GM19351 (cell line): ENCODE measurements at regions not wholly inside any gene's neighbourhood (a gene's known extent, or its start where the extent isn't known, plus 50 kb on each side); places are given as distances from the start of the nearest gene placed in this dataset.
A peak's percentile ranks its signal among the peaks of the same experiment; 100 is the strongest.

Experiments used
- ATAC-seq: cut with Tn5 transposase; IDR thresholded peaks from one replicate; pipeline ENCODE4 v1.9.1; 2021; ENCODE audit warnings: mild to moderate bottlenecking, moderate library complexity; ENCODE audit not compliant: unreplicated experiment

DNA sequence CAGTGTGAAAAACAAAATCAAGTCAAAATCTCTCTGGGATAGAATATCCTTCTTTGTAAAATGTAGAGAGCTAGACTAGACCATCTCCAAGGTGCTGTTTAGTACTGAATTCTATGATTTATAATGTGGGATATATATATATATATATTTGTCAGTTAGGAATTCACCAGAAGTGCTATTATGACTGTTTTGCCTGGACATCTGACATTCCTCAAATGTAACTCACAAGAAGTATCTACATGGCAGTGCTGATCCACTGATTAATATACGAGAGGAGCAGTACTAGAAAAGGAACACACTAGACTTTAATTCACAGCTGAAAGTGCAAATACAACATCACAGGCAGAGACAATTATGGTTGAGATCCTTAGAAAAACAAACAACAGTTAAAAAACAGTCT is 208.9 kb downstream of the GBA3 start:
- no peak for ATAC-seq

DNA sequence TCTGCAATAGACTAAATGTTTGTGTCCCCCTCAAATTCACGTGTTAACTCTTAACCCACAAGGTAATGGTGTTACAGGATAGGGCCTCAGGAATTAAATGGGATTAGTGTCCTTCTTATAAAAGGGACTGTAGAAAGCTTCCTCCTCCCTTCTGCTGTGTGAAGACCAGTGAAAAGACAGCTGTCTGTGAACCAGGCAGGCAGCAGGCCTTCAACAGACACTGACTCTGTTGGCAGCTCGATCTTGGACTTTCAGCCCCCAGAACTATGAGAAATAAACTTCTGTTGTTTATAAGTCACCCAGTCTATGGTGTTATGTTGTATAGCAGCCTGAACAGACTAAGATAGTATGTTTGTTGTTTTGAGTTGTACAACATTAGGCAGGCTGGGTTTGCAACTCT is 208.1 kb downstream of the GBA3 start:
- ATAC-seq = no peak

DNA sequence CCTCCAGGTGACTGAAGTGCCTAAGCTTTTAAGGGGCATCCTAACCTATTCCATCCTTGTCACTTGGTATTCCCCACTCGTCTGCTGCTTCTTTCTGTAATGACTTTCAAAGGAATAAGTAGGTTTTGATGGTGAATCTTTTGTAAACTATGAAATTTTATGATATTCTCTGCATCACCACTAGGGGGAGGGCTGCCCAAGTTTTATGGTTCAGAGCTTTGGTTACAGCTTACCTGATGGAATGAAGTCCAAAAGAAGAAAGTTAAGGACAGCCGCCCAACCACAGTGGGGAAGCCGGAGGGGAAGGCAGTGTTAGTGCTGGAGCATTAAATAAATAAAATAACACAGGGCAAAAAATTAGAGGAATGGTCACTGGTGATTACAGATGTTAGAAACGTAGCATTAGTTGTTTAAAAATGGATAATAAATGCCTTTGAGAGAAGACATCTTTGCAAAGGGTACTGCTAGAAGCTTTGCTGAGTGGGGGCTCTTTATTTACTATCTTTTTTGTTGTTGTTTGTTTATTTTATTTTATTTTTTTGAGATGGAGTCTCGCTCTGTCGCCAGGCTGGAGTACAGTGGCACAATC is 204.9 kb downstream of the GBA3 start:
- ATAC-seq = peak; percentile 79

DNA sequence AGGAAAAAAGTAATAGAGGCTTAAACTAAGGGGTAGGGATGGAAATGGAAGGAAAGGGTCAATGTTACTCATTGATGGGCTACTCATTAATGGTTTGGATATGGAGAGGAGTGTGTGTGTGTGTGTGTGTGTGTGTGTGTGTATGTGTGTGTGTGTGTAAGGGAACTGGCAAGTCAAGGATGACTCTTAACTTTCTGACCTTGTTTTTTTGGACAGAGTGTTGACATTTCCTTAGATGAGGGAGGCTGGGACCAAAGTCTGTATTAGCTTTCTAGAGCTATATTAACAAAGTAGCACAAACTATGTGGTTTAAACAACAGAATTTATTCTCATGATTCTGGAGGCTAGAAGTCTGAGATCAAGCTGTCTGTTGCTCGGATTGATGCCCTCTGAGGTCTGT is 202.7 kb downstream of the GBA3 start:
- ATAC-seq = no peak

DNA sequence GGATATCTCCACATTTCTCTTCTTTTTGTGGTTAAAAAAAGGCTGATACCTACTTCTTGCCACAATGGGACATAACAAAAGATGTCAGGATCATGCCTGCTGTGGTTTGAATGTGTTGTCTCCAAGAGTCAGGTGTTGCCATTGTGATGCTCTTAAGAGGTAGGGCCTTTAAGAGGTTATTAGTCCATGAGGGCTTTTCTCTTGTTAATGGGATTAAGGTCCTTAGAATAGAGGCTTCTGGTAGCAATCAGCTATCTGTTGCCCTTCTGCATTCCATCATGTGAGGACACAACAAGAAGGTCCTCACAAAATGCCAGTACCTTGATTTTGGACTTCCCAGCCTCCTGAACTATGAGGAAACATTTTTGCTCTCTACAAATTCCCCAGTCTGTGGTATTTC is 191.4 kb downstream of the GBA3 start:
- no peak for ATAC-seq

DNA sequence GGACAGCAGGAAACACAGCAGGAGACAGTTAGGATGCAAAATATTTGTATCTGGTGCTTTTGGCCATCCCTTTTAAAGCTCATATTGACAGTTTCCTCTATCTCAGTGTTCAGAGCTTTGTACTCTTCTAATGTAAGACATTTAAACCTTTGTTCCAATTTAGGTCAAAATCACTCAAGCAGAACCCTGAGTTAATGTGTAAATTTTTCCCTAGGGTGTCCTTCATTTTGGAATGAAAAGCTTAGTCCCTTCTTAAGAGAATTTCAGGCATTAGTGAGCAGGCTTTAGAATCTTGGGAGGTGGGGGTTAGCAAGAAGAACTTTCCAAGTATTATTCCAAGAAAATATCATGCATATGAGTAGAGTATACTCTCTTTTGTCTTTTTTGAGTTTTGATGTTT is 188.7 kb downstream of the GBA3 start:
- no peak for ATAC-seq

DNA sequence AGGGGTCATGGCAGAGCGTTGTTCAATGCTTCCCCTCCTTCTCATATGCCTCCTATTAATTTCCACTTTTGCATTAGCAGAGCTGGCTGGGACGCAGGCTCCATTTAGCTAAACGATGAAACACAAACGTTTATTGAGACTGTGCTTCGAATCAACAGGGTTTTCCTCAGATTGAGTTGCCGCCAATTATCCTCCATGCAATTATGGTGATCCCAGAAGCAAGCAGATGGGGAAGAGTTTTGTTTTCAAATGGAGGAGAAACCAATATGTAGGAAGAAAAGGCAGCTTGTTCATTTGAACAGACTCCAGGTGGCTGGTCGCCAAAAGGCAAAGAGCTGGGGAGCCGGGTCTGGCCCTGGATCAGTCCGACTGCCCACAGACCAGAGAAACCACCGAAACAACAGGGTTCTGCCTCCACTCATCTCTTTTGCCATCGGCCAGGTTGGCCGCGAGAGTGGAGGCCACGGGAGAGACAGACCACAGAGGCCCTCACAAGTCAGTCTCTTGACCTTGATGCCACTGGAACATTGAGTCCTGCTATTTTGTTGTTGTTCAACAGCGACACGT is 184.8 kb downstream of the GBA3 start:
- no peak for ATAC-seq

DNA sequence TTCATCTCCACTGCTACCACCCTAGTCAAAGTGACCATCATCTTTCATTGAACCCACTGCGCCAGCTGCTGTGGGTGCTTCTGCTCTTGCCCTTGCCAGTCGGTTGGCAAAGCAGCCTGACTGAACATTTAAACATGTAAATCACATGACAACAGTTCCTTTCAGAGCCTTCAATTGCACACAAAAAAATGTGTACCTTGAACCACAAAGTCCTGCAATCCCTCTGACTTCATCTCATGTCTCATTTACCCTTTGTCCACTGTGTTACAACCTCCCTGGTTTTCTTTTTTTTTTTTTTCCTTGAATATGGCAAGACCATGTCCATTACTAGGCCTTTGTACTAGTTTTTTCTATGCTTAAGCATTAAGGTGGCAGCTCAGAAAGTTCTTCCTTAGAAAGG is 183.5 kb downstream of the GBA3 start:
- no peak for ATAC-seq

DNA sequence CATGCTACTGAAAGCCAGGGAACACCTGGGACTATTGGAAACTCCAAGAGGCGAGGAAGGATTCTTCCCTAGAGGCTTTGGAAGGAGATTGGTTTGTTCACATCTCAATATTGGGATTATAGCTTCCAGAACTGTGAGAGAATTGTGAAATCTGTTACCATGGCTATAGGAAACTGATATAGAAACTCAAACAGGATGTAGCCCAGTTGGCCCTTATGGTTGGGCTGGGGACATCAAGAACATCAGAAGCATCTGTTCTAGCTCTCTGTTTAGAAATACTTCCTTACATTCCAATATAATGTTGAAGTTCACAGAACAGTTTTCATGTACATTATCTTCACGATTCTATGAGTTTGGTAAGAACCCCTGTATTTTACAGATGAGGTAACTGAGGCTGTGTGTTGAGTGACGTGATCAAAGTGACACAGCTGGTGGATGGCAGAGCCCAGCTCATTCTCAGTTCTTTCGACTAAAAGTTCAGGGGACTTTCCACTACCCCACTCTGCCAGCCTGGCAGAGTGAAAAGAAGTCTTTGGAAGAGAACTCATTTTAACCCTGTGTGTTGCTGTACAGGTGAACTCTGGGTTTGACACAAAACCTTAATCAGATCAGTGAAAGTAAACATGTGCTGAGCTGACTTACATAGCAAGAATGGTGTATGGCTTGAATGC is 183.0 kb downstream of the GBA3 start:
- no peak for ATAC-seq

DNA sequence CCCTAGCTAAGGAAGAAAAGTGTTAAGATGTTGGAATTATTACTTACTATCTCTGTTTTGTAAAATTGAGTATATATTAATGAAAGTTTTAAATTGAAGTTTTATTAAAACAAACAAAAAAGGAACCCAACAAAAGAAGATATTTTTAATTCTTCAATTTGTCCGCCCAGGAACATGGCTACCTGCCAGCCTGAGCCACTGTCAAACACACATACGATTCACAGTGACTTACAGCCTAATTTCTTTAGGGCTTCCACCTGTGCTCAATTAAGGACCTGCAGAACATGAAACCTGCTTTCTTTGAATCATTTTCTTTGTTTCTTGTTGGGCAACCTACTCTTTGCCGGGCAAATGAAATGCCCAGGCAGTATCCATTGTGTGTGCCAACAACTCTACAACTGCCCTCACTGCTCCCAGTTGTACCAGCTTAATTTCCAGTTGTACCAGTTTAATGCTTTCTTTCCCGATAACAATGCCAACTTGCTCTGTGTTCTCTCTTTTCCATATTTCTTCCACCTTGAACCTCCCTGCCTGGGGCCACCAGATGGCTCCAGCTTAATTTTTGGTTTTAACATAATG is 181.7 kb downstream of the GBA3 start:
- ATAC-seq = no peak

DNA sequence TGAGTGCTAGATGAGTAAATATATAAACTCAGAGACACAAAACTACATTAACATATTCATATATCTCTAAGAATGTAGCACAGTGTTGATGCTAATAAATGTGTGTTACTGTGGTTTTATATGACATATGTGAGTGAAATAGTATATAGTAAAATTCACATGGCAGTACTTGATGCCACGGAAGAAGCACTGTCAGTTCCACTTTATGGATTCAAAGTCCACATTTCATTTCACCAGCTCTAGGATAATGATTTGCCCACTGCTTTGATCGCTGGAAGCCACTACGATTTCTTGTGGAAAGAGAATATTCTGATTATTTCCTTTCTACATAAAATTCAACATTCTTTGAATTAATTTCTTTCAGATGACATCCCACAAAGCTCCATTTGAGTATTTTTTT is 181.2 kb downstream of the GBA3 start:
- no peak for ATAC-seq

DNA sequence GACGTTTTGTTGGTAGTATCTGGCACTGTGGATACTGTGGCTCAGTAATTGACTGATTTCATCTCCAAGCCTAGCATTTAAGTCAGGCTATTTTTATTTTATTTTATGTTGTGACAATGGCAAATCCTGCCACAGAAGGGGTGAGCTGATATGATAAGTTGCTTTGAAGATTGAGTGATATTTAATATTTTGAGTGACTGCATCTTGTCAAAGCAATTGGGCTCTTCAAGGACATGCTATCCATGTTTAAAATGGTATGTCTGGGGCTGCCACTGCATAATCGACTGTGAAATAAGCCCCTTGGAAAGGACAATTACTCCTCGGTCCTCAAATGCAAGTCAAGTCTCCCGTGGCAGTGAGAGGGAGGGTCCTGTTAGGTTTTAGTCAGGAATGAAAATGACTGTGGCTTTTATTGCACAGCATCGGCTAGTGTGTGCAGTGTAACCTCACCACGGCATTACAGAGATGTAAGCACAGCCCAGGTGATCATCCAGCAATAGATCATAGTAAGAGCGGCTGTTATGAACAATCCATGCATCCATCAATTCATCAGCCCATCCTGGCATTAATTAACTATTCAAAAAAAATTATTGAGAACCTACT is 178.2 kb downstream of the GBA3 start:
- ATAC-seq = no peak

DNA sequence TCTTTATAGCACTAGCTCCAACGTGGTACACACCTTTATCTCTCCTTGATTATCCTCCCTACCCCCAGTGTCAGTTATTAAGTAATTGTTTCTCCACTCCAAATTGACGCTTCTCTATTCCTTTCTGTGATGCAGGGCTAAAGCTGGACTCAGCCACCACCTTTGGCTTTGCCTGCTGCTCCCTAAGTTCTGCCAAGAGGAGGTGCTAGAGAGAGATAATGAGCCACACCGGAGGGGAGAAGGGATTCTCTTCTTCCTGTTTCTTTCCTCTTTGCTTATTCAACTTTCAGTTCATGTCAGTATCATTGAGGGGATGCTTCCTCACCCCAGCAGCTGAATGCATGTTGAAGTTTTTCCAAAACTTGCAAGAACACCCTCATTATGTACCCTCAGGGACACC is 176.5 kb downstream of the GBA3 start:
- ATAC-seq = no peak
